Stimulated activated CD4-positive, alpha-beta T cell treated with anti-CD3 and anti-CD28 coated beads, Interleukin-15, amount 100 ng/mL, for 1 hour (primary cell): ENCODE measurements at regions not wholly inside any gene's neighbourhood (a gene's known extent, or its start where the extent isn't known, plus 50 kb on each side); places are given as distances from the start of the nearest gene placed in this dataset.

Experiments
- DNase-seq, 2 donors: peaks; one replicate each; pipeline ENCODE4 v3.0.0-alpha.2; 2020; ENCODE audit warnings: low read depth in 1 of 2, low spot score in 1 of 2

GRCh38 chr12:132439333-132439904, 50.5 kb upstream of the FBRSL1 start:
- no peak for DNase-seq

GRCh38 chr12:132438726-132439125, 51.2 kb upstream of the FBRSL1 start:
- no peak for DNase-seq

GRCh38 chr12:132437943-132438700, 51.8 kb upstream of the FBRSL1 start:
- DNase-seq = no peak

- DNase-seq = no peak
Measured at GRCh38 chr12:132437252-132437932, 52.6 kb upstream of the FBRSL1 start.

- no peak for DNase-seq
Measured at GRCh38 chr12:132436791-132437251, 53.1 kb upstream of the FBRSL1 start.

- DNase-seq = no peak
Measured at GRCh38 chr12:132435486-132436187, 54.3 kb upstream of the FBRSL1 start.

- DNase-seq = no peak
Measured at GRCh38 chr12:132433641-132434395, 56.1 kb upstream of the FBRSL1 start.

- no peak for DNase-seq
Measured at GRCh38 chr12:132432721-132433577, 57.0 kb upstream of the FBRSL1 start.

- no peak for DNase-seq
Measured at GRCh38 chr12:132432126-132432705, 57.7 kb upstream of the FBRSL1 start.

GRCh38 chr12:132430838-132431774, 58.8 kb upstream of the FBRSL1 start:
- no peak for DNase-seq

GRCh38 chr12:132429946-132430643, 59.9 kb upstream of the FBRSL1 start:
- peak in 1 of 2 donors; percentile 19 for DNase-seq

GRCh38 chr12:132429602-132429945, 60.4 kb upstream of the FBRSL1 start:
- no peak for DNase-seq

GRCh38 chr12:132428936-132429601, 60.9 kb upstream of the FBRSL1 start:
- no peak for DNase-seq

GRCh38 chr12:132427999-132428935, 61.7 kb upstream of the FBRSL1 start:
- DNase-seq = no peak

GRCh38 chr12:132427174-132427768, 62.7 kb upstream of the FBRSL1 start:
- no peak for DNase-seq
